IMR-90 (cell line): ENCODE measurements at regions not wholly inside any gene's neighbourhood (a gene's known extent, or its start where the extent isn't known, plus 50 kb on each side); places are given as distances from the start of the nearest gene placed in this dataset.

Experiments used
- ATAC-seq: fragments of 200-7000 bp; cut with Tn5 transposase; 2 replicates; pipeline ENCODE4 v1.9.1; 2020; ENCODE audit warnings: low read depth, mild to moderate bottlenecking, moderate library complexity
- BruUV-seq: library from RNA; stranded (reverse); fragments of 400-500 nt; replicated peaks from 2 replicates; lab custom pipeline; 2021; lab: Mats Ljungman, UMichigan
- CTCF ChIA-PET: fragments of 300-600 bp; formaldehyde crosslinking; extraction: SDS; loops from one replicate; lab custom pipeline; 2021; ENCODE audit warnings: antibody characterized with exemption; lab: Yijun Ruan, JAX
- POLR2A ChIA-PET: fragments of 300-600 bp; sonication (Branson Sonifier 250); formaldehyde crosslinking; loops from one replicate; lab custom pipeline; 2022; ENCODE audit warnings: antibody characterized with exemption; ENCODE audit not compliant: unreplicated experiment; lab: Charles Lee
- DNase-seq: peaks from one replicate; pipeline ENCODE4 v3.0.0; 2013
- H2AFZ ChIP-seq: replicated peaks from 2 replicates; pipeline ENCODE3; 2013; ENCODE audit warnings: low read length, mild to moderate bottlenecking; ENCODE audit not compliant: poor library complexity
- H2AK5ac ChIP-seq: 2 replicates; pipeline ENCODE4 v1.6.1; 2013; ENCODE audit warnings: low read depth, low read length, inconsistent platforms
- H2AK9ac ChIP-seq: replicated peaks from 2 replicates; pipeline ENCODE3; 2013; ENCODE audit warnings: mild to moderate bottlenecking, low read depth, low read length, moderate library complexity; ENCODE audit not compliant: poor library complexity
- H2BK120ac ChIP-seq: 2 replicates; pipeline ENCODE4 v1.6.1; 2013; ENCODE audit warnings: low read depth, low read length, inconsistent platforms
- H2BK15ac ChIP-seq: 3 replicates; pipeline ENCODE4 v1.6.1; 2013; ENCODE audit warnings: low read depth, low read length, inconsistent platforms
- H2BK20ac ChIP-seq: 2 replicates; pipeline ENCODE4 v1.6.1; 2013; ENCODE audit warnings: low read depth, mild to moderate bottlenecking, inconsistent platforms, low read length, moderate library complexity
- H2BK5ac ChIP-seq: 2 replicates; pipeline ENCODE4 v1.6.1; 2013; ENCODE audit warnings: mild to moderate bottlenecking, low read depth, low read length, inconsistent platforms; ENCODE audit not compliant: poor library complexity, severe bottlenecking
- H3K14ac ChIP-seq: replicated peaks from 2 replicates; pipeline ENCODE4 v1.6.1; 2013; ENCODE audit warnings: low read depth, low read length, inconsistent platforms
- H3K18ac ChIP-seq: 2 replicates; pipeline ENCODE4 v1.6.1; 2013; ENCODE audit warnings: low read depth, low read length, control low read depth
- H3K23ac ChIP-seq: 2 replicates; pipeline ENCODE4 v1.6.1; 2013; ENCODE audit warnings: low read depth, low read length, inconsistent platforms
- H3K27ac ChIP-seq: 2 replicates; pipeline ENCODE4 v1.5.1; 2013; ENCODE audit warnings: mild to moderate bottlenecking, control low read depth, low read length; ENCODE audit not compliant: insufficient read depth
- H3K27me3 ChIP-seq: 2 replicates; pipeline ENCODE4 v1.6.1; 2013; ENCODE audit warnings: low read length; ENCODE audit not compliant: control insufficient read depth, insufficient read depth
- H3K36me3 ChIP-seq: 2 replicates; pipeline ENCODE4 v1.6.1; 2013; ENCODE audit warnings: low read length, mixed read lengths; ENCODE audit not compliant: control insufficient read depth, insufficient read depth
- H3K4ac ChIP-seq: 2 replicates; pipeline ENCODE4 v1.6.1; 2013; ENCODE audit warnings: low read depth, low read length, inconsistent platforms
- H3K4me1 ChIP-seq: 2 replicates; pipeline ENCODE4 v1.6.1; 2013; ENCODE audit warnings: low read length, mixed read lengths; ENCODE audit not compliant: control insufficient read depth, insufficient read depth
- H3K4me2 ChIP-seq: 2 replicates; pipeline ENCODE4 v1.6.1; 2013; ENCODE audit warnings: low read depth, mild to moderate bottlenecking, control low read depth, low read length, moderate library complexity
- H3K4me3 ChIP-seq: 2 replicates; pipeline ENCODE4 v1.5.1; 2013; ENCODE audit warnings: low read depth, mild to moderate bottlenecking, control low read depth, low read length, moderate library complexity; ENCODE audit not compliant: insufficient read depth
- H3K56ac ChIP-seq: 2 replicates; pipeline ENCODE4 v1.6.1; 2013; ENCODE audit warnings: low read length, inconsistent platforms; ENCODE audit not compliant: insufficient read depth; ENCODE audit errors: extremely low read depth
- H3K79me1 ChIP-seq, 2 experiments: 2 replicates each; pipeline ENCODE4 v1.6.1; 2013; ENCODE audit warnings: low read length in 2 of 2, inconsistent platforms in 1 of 2, low read depth in 1 of 2
- H3K9ac ChIP-seq: 2 replicates; pipeline ENCODE4 v1.6.1; 2013; ENCODE audit warnings: low read depth, low read length, control low read depth
- H3K9me1 ChIP-seq: 2 replicates; pipeline ENCODE4 v1.6.1; 2013; ENCODE audit warnings: low read length, inconsistent platforms; ENCODE audit not compliant: insufficient read depth
- H3K9me3 ChIP-seq: 2 replicates; pipeline ENCODE4 v1.6.1; 2013; ENCODE audit warnings: low read length; ENCODE audit not compliant: control insufficient read depth, insufficient read depth
- H4K20me1 ChIP-seq: 2 replicates; pipeline ENCODE4 v1.6.1; 2013; ENCODE audit warnings: low read length, inconsistent platforms; ENCODE audit not compliant: insufficient read depth
- H4K5ac ChIP-seq: 2 replicates; pipeline ENCODE4 v1.6.1; 2013; ENCODE audit warnings: mild to moderate bottlenecking, low read depth, low read length, control low read depth
- H4K8ac ChIP-seq, 2 experiments: 2 replicates each; pipeline ENCODE4 v1.6.1; 2013; ENCODE audit warnings: low read depth in 2 of 2, low read length in 2 of 2, control low read depth in 1 of 2, inconsistent platforms in 1 of 2
- H4K91ac ChIP-seq: 2 replicates; pipeline ENCODE4 v1.6.1; 2013; ENCODE audit warnings: low read depth, low read length, inconsistent platforms; ENCODE audit not compliant: insufficient read depth
- BHLHE40 ChIP-seq: fragments of 150-350 bp; IDR thresholded peaks from 2 replicates; pipeline ENCODE4 v1.6.1; 2016; ENCODE audit warnings: mild to moderate bottlenecking, low read depth, low read length
- CTCF ChIP-seq: conservative IDR thresholded peaks from 2 replicates; pipeline ENCODE4 v1.5.1; 2012; ENCODE audit warnings: mild to moderate bottlenecking, low read depth, low read length, improper control_type of control experiment
- MAZ ChIP-seq: IDR thresholded peaks from 2 replicates; pipeline ENCODE4 v1.6.1; 2012; ENCODE audit warnings: low read depth, mild to moderate bottlenecking, low read length, improper control_type of control experiment, moderate library complexity, borderline replicate concordance
- MXI1 ChIP-seq: IDR thresholded peaks from 2 replicates; pipeline ENCODE4 v1.6.1; 2012; ENCODE audit warnings: low read depth, mild to moderate bottlenecking, low read length, moderate library complexity, borderline replicate concordance
- POLR2A ChIP-seq: IDR thresholded peaks from 2 replicates; pipeline ENCODE4 v1.6.1; 2012; ENCODE audit warnings: mild to moderate bottlenecking, low read depth, low read length
- RAD21 ChIP-seq: IDR thresholded peaks from 2 replicates; pipeline ENCODE4 v1.6.1; 2012; ENCODE audit warnings: low read length, improper control_type of control experiment
- SMC3 ChIP-seq: fragments of 150-350 bp; IDR thresholded peaks from 2 replicates; pipeline ENCODE4 v1.6.1; 2016; ENCODE audit warnings: low read depth, mild to moderate bottlenecking, antibody characterized with exemption, low read length, moderate library complexity
- WGBS, 2 experiments: methylation state at CpG; one replicate each; pipeline versions ENCODE4 v1.1.5 to v1.1.7; 2013; ENCODE audit warnings: missing lambda C conversion rate in 2 of 2; ENCODE audit not compliant: insufficient read length in 1 of 2; ENCODE audit errors: extremely low coverage in 2 of 2; 5-methylcytosine and 5-hydroxymethylcytosine counted together
- dilution Hi-C: fragments of 300-500 bp; cut with HindIII; formaldehyde crosslinking; loops from one replicate; pipeline ENCODE4 v1.14.3; 2018; ENCODE audit warnings: low sequenced_read_pairs; ENCODE audit not compliant: unreplicated experiment
- in situ Hi-C: fragments of 300-500 bp; cut with MboI; formaldehyde crosslinking; loops from 3 replicates; pipeline ENCODE4 v1.14.3; 2019; ENCODE audit warnings: low sequenced_read_pairs, inconsistent platforms, mixed read lengths
- intact Hi-C: fragments of 100-400 bp; cut with micrococcal nuclease; formaldehyde crosslinking; loops from 2 replicates; pipeline ENCODE4 v1.10.0; 2022

DNA sequence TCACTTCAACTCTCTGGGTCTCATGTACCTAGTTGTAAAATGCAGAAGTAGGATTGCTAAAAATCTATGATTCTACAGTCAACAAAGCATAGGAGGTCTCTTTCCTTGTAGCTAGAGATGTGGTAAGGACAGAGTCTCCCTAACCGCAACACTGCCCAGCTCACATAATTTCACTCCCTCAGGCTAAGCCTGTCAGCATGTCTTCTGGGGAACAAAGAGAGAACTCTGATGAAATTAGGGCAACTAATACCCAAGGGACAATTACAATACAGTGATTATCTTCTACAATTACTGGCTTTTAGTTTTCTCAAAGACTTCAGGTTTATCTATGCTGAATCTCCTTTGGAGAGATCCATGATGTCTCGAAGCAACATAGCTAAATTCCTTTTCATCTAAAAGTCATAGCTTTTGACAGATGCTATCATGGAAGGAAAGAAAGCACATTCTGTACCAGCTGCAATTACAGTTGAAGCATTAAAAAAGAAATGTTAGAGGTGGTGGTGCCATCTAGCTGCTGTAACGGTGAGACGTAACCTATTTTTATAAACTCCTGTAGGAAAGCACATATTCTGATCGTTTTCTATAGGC lies 141.1 kb upstream of the TARS1 start:
- Histone ChIP-seq H3K4me1 (peaks cover 3% of the 10 kb centered on the region; the same call in 1 of the 2 replicates), H3K27me3 (no peaks in the 10 kb centered on the region), H3K4ac (peak overlapping the region; percentile 34; the same call in 1 of the 2 replicates), H2BK120ac (peak overlapping the region; percentile 68), H3K27ac (peak overlapping the region; percentile 2; the same call in 1 of the 2 replicates), H4K5ac (peak overlapping the region; percentile 97; the same call in 1 of the 2 replicates), H3K14ac (peak overlapping the region; percentile 71), H2AFZ (no peak overlapping the region), H2AK5ac (0 out of 2 replicates have a peak overlapping the region, but pooled peaks have one; percentile 40), H4K20me1 (no peaks in the 10 kb centered on the region), H2BK15ac (peak overlapping the region; percentile 76; the same call in 2 of the 3 replicates), H4K8ac (peak overlapping the region; percentile 7 to 71; a peak in 3 of 4 replicates), H3K9me3 (0 out of 2 replicates have a peak, but pooled peaks cover 3% of the 10 kb centered on the region), H2BK20ac (peak overlapping the region; percentile 73), H3K9ac (peak overlapping the region; percentile 53; the same call in 1 of the 2 replicates), H2BK5ac (peak overlapping the region; percentile 48), H3K23ac (no peak overlapping the region), H2AK9ac (no peak overlapping the region), H3K79me1 (no peaks in the 10 kb centered on the region), H4K91ac (peak overlapping the region; percentile 21; the same call in 1 of the 2 replicates), H3K18ac (peak overlapping the region; percentile 86), H3K36me3 (no peaks in the 10 kb centered on the region), H3K4me2 (peak overlapping the region; percentile 62; the same call in 1 of the 2 replicates), H3K9me1 (no peaks in the 10 kb centered on the region), H3K56ac (no peak overlapping the region; the same call in 1 of the 2 replicates), H3K4me3 (no peak overlapping the region)
- ATAC-seq, result peak; percentile 86
- no peak for TF ChIP-seq POLR2A
- no peak for TF ChIP-seq MAZ
- no peak for TF ChIP-seq BHLHE40
- TF ChIP-seq SMC3, result peak; percentile 50
- TF ChIP-seq CTCF, result peak; percentile 56
- TF ChIP-seq MXI1, result no peak
- peak; percentile 67 for TF ChIP-seq RAD21
- BruUV-seq, result no TSS peak
- intact Hi-C loops (loop anchor here (2.0 to 10.0 kb wide), 3 partner anchors 119 to 589 kb away; partner anchors contain the start of gene NPR3), dilution Hi-C loops (no loop called here), in situ Hi-C loops (no loop called here)
- no CpG with 5 or more reads among the region's 5 CpGs for WGBS, 2 experiments
- DNase-seq, result peak; percentile 71
- ChIA-PET CTCF (interaction anchor here (0.6 to 1.8 kb wide), 11 partner anchors 9 to 135 kb away, joined by 3 to 8 read pairs (median 3); no protein-coding TSS in a partner anchor), POLR2A (no interaction called here)
